HCT116 (cell line): ENCODE measurements at regions not wholly inside any gene's neighbourhood (a gene's known extent, or its start where the extent isn't known, plus 50 kb on each side); places are given as distances from the start of the nearest gene placed in this dataset.

Source experiments
- ELF1 ChIP-seq: IDR thresholded peaks from 2 replicates; pipeline ENCODE4 v1.6.1; 2012; ENCODE audit warnings: low read depth, borderline replicate concordance
- EZH2 ChIP-seq: fragments of 200-600 bp; sonication (generic); IDR thresholded peaks from 2 replicates; pipeline ENCODE4 v1.6.1; 2017; ENCODE audit warnings: antibody characterized with exemption, mixed run types
- POLR2AphosphoS5 ChIP-seq: IDR thresholded peaks from 2 replicates; pipeline ENCODE4 v1.6.1; 2011; ENCODE audit warnings: mild to moderate bottlenecking, low read depth, low read length, moderate library complexity
- TF ChIP-seq, protein P1 (sequence below), 3 experiments: fragments of 200-600 bp in 1 of 3; sonication (generic) in 1 of 3; IDR thresholded peaks in 2 of 3; conservative IDR thresholded peaks in 1 of 3; 2 replicates each; pipeline ENCODE4 v1.5.1; 2012 to 2017; ENCODE audit warnings: low read depth in 2 of 3, low read length in 2 of 3, antibody characterized with exemption in 1 of 3, borderline replicate concordance in 1 of 3, control low read depth in 1 of 3, mild to moderate bottlenecking in 1 of 3, mixed read lengths in 1 of 3, mixed run types in 1 of 3, moderate library complexity in 1 of 3; ENCODE audit not compliant: insufficient read depth in 1 of 3

DNA sequence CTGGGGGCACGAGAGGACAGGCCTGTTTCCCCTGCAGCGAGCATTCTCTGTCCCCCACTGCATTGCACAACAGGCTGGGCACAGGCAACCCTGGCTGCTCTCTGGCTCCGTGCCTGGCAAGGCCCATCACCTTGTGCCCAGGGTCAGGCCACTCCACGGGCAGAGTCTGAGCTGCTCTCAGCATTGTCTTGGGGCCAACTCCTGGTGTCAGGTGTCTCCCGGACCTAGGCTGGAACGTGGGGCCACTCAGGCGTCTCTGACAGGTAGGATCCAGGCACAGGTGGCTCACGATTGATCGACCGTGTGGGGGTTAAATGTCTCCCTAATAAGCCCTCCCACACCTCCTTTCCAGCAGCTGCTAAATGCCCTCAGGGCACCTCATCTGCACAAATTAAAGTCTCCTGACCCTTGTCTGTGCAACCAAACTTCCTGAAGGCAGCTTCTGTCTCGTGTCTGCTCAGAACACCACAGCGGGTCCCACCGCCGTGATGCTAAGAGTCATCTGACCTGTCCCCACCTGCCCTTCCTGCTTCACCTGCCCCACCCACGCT, 66.6 kb upstream of the GPC1 start:
- no peak for TF ChIP-seq POLR2AphosphoS5
- TF ChIP-seq, protein P1, sequence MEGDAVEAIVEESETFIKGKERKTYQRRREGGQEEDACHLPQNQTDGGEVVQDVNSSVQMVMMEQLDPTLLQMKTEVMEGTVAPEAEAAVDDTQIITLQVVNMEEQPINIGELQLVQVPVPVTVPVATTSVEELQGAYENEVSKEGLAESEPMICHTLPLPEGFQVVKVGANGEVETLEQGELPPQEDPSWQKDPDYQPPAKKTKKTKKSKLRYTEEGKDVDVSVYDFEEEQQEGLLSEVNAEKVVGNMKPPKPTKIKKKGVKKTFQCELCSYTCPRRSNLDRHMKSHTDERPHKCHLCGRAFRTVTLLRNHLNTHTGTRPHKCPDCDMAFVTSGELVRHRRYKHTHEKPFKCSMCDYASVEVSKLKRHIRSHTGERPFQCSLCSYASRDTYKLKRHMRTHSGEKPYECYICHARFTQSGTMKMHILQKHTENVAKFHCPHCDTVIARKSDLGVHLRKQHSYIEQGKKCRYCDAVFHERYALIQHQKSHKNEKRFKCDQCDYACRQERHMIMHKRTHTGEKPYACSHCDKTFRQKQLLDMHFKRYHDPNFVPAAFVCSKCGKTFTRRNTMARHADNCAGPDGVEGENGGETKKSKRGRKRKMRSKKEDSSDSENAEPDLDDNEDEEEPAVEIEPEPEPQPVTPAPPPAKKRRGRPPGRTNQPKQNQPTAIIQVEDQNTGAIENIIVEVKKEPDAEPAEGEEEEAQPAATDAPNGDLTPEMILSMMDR (IDR thresholded peaks at IDR 0.05 in 2 of 3, conservative IDR thresholded peaks at IDR 0.05 in 1 of 3; ENCODE audit: borderline replicate concordance in 1 of 3, insufficient read depth in 1 of 3, low read depth in 2 of 3, low read length in 2 of 3) = no peak
- TF ChIP-seq ELF1 = no peak
- no peak for TF ChIP-seq EZH2
